IPS-18a (cell line): ENCODE measurements at regions not wholly inside any gene's neighbourhood (a gene's known extent, or its start where the extent isn't known, plus 50 kb on each side); places are given as distances from the start of the nearest gene placed in this dataset.
"Not testable (repeated sequence)": the region's sequence is repeated elsewhere in the genome, so short reads cannot be mapped to it uniquely, and the experiment has no call there.

Source experiments
- H3K27ac ChIP-seq: one replicate; pipeline ENCODE4 v1.5.1; 2013; ENCODE audit warnings: low read length
- H3K27me3 ChIP-seq: one replicate; pipeline ENCODE4 v1.6.1; 2013; ENCODE audit warnings: mild to moderate bottlenecking, low read length; ENCODE audit not compliant: control insufficient read depth, insufficient read depth
- H3K36me3 ChIP-seq: one replicate; pipeline ENCODE4 v1.6.1; 2013; ENCODE audit warnings: low read depth, low read length; ENCODE audit not compliant: control insufficient read depth
- H3K4me1 ChIP-seq: one replicate; pipeline ENCODE4 v1.6.1; 2013; ENCODE audit warnings: low read depth, low read length; ENCODE audit not compliant: control insufficient read depth
- H3K4me3 ChIP-seq: one replicate; pipeline ENCODE4 v1.5.1; 2013; ENCODE audit warnings: low read length
- H3K9ac ChIP-seq: one replicate; pipeline ENCODE4 v1.6.1; 2013; ENCODE audit warnings: mild to moderate bottlenecking, low read length, moderate library complexity
- H3K9me3 ChIP-seq: one replicate; pipeline ENCODE4 v1.6.1; 2013; ENCODE audit warnings: low read depth, low read length; ENCODE audit not compliant: control insufficient read depth

- Histone ChIP-seq H3K27ac (no peak overlapping the region), H3K4me3 (no peak overlapping the region), H3K9ac (no peak overlapping the region), H3K36me3 (no peaks in the 10 kb centered on the region), H3K9me3 (no peaks in the 10 kb centered on the region), H3K4me1 (no peaks in the 10 kb centered on the region), H3K27me3 (no peaks in the 10 kb centered on the region)
These were observed 476.5 kb downstream of the KCNT2 start for GRCh38 chr1:196131691-196132090.

DNA sequence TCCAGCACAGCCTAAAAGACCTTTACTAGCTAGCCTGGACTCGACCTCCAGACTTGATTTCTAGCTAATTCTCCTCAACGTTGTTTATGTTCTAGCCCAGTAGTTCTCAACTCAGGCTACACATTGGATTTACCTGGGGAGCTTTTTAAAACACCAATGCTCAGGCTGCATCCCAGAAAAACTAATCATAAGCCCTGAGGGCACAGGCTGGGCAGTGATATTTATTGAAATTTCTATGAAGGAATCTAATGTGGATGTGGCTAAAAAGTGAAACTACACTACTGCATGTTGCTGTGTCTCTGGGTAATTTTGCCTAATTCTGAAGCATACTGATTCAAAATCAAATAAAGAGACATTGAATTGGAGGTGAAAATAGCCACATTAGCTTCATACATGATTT, 479.4 kb downstream of the KCNT2 start:
- no peaks in the 10 kb centered on the region for H3K9me3 ChIP-seq
- H3K4me1 ChIP-seq = no peaks in the 10 kb centered on the region
- no peak overlapping the region for H3K27ac ChIP-seq
- H3K9ac ChIP-seq = no peak overlapping the region
- H3K27me3 ChIP-seq = no peaks in the 10 kb centered on the region
- no peaks in the 10 kb centered on the region for H3K36me3 ChIP-seq
- no peak overlapping the region for H3K4me3 ChIP-seq

DNA sequence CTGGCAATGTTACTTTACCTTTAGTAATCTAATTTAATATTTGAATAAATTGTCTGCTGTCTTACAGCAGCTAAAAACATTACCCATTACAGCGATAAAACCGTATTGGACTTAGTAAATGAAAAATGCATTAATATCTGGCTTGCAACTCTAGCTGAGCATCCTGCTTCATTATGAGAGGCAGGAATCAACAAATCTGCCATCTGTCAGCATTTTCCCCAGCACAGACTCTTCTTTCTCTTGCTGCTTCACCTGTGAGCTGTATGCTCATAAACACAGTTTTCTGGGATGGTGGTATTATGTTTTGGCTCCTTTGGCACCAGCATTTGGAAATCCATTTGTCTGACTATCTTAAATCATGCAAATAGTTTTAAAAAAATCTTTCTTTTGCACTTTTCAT, 487.1 kb downstream of the KCNT2 start:
- no peak overlapping the region for H3K4me3 ChIP-seq
- no peak overlapping the region for H3K9ac ChIP-seq
- no peaks in the 10 kb centered on the region for H3K36me3 ChIP-seq
- H3K9me3 ChIP-seq = no peaks in the 10 kb centered on the region
- no peak overlapping the region for H3K27ac ChIP-seq
- H3K4me1 ChIP-seq = no peaks in the 10 kb centered on the region
- no peaks in the 10 kb centered on the region for H3K27me3 ChIP-seq

GRCh38 chr1:196115646-196116045, 492.6 kb downstream of the KCNT2 start:
- no peaks in the 10 kb centered on the region for H3K27me3 ChIP-seq
- no peaks in the 10 kb centered on the region for H3K9me3 ChIP-seq
- no peak overlapping the region for H3K4me3 ChIP-seq
- H3K4me1 ChIP-seq = no peaks in the 10 kb centered on the region
- H3K27ac ChIP-seq = no peak overlapping the region
- no peak overlapping the region for H3K9ac ChIP-seq
- H3K36me3 ChIP-seq = no peaks in the 10 kb centered on the region

DNA sequence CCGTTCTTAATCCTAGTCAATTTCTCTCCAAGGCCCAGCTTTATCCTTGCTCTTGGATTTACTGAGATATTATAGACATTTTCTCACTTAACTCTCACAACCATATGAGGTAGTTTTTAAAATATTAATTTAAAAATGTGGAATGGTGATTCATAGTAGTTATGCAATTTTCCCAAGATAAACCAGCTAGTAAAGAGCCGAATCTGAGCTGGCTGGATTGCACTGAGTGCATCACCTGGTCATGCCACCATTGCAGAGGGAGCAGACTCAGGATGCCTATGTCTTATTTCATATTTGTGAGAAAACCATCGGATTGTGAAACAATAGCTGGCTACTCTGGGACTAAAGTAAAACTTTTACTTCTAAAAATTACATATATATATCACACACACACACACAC, 494.0 kb downstream of the KCNT2 start:
- no peak overlapping the region for H3K9ac ChIP-seq
- no peak overlapping the region for H3K27ac ChIP-seq
- H3K36me3 ChIP-seq = no peaks in the 10 kb centered on the region
- H3K4me3 ChIP-seq = no peak overlapping the region
- no peaks in the 10 kb centered on the region for H3K27me3 ChIP-seq
- no peaks in the 10 kb centered on the region for H3K4me1 ChIP-seq
- no peaks in the 10 kb centered on the region for H3K9me3 ChIP-seq

GRCh38 chr1:196108990-196109389, 499.2 kb downstream of the KCNT2 start:
- H3K27me3 ChIP-seq, H3K36me3 ChIP-seq, H3K9me3 ChIP-seq, H3K4me3 ChIP-seq, H3K27ac ChIP-seq, H3K4me1 ChIP-seq, H3K9ac ChIP-seq: not testable (repeated sequence)

DNA sequence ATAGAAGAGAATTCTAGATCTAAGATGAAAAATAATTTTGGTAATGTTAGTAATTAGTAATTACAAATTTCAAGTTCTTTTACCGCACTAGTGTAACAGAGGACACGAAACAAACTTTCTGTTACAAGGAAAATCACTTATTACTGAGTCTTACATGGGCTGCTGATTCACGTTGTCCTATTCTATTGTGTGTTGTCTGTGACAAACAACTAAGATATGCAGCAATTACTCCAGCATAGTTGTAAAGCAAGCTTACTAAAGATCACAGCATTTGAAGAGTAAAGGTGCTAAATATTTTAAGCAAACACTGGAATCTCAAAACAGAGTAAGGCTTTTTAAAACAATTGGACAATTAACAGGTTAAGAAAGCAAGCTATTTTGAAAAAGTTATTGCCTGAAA, 502.3 kb downstream of the KCNT2 start:
- Histone ChIP-seq H3K4me1 (no peaks in the 10 kb centered on the region), H3K36me3 (no peaks in the 10 kb centered on the region), H3K27ac (no peak overlapping the region), H3K9ac (no peak overlapping the region), H3K27me3 (no peaks in the 10 kb centered on the region), H3K4me3 (no peak overlapping the region), H3K9me3 (peaks cover 5% of the 10 kb centered on the region)

GRCh38 chr1:196102826-196103225, 505.4 kb downstream of the KCNT2 start:
- Histone ChIP-seq H3K9me3 (peaks cover 5% of the 10 kb centered on the region), H3K4me3 (no peak overlapping the region), H3K36me3 (no peaks in the 10 kb centered on the region), H3K9ac (no peak overlapping the region), H3K4me1 (no peaks in the 10 kb centered on the region), H3K27me3 (no peaks in the 10 kb centered on the region), H3K27ac (no peak overlapping the region)

GRCh38 chr1:196098000-196098399, 510.2 kb downstream of the KCNT2 start:
- H3K27me3 ChIP-seq = no peaks in the 10 kb centered on the region
- H3K9ac ChIP-seq = no peak overlapping the region

GRCh38 chr1:196094821-196095220, 513.4 kb downstream of the KCNT2 start:
- H3K4me3 ChIP-seq = no peak overlapping the region
- H3K36me3 ChIP-seq = no peaks in the 10 kb centered on the region
- H3K4me1 ChIP-seq = no peaks in the 10 kb centered on the region
- no peaks in the 10 kb centered on the region for H3K9me3 ChIP-seq
- no peak overlapping the region for H3K27ac ChIP-seq
- no peaks in the 10 kb centered on the region for H3K27me3 ChIP-seq
- H3K9ac ChIP-seq = no peak overlapping the region

More at GRCh38 chr1:196098000-196098399, 510.2 kb downstream of the KCNT2 start:
- Histone ChIP-seq H3K27ac (no peak overlapping the region), H3K4me3 (no peak overlapping the region), H3K36me3 (no peaks in the 10 kb centered on the region), H3K4me1 (no peaks in the 10 kb centered on the region), H3K9me3 (peaks cover 5% of the 10 kb centered on the region)

DNA sequence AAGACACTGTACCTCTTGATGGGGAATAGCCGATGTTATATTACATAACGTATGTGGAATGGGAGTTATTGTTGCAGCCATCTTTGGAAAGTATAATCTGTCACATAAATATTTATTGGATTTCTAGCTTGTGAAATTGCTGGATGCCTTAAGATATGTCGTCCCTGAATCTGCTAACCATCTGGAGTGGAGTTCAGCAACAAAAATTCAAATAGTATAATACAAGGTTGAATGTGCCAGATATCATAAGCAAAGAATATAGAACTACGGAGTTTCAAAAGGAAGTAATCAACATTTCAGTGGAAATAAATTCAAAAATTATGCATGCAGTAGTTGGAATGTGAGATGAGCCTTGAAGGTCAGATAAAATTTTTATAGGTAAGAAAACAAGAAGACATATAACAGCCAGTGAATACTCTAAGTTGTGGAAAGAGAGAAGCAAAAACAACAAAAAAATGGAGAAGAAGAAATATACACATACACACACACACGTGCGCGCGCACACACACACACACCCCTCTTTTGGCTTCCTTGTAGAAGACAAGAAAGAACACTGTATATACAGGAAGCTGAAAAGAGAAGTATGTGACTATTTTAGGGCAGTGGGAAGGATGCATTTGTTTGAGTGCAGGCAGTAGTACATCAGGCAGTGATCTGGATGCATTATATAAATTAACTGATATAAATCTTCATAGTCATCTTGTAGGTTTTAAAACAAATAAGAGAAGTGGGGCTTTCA, 516.7 kb downstream of the KCNT2 start:
- Histone ChIP-seq H3K4me3 (no peak overlapping the region), H3K4me1 (no peaks in the 10 kb centered on the region), H3K9ac (no peak overlapping the region), H3K36me3 (no peaks in the 10 kb centered on the region), H3K27me3 (no peaks in the 10 kb centered on the region), H3K27ac (no peak overlapping the region), H3K9me3 (no peaks in the 10 kb centered on the region)

DNA sequence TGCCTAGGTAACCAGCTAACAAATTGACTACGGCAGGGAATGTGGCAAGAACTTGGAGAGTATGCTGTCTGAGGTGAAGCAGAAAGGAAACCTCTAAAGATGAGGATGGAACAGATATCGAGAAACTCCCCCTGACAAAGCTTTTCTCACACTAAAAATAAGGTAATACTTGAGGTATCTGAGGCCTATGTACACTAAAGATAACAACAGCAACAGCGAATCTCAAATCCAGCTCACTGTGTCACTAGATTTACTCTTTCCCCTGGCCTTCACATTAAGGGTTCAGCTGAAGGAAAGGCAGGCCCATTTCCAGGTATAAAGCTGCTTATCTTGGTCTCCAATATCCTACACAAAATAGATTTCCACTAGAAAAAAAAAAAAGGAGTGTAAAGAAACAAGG, 518.0 kb downstream of the KCNT2 start:
- Histone ChIP-seq H3K27ac (no peak overlapping the region), H3K4me3 (no peak overlapping the region), H3K4me1 (no peaks in the 10 kb centered on the region), H3K27me3 (no peaks in the 10 kb centered on the region), H3K9ac (no peak overlapping the region), H3K36me3 (no peaks in the 10 kb centered on the region), H3K9me3 (no peaks in the 10 kb centered on the region)
